Activated CD8-positive, alpha-beta memory T cell treated with anti-CD3 and anti-CD28 coated beads, Interleukin-2, amount 10 ng/mL, durations not matched to agents 7 days and 5 days (primary cell): ENCODE measurements at regions not wholly inside any gene's neighbourhood (a gene's known extent, or its start where the extent isn't known, plus 50 kb on each side); places are given as distances from the start of the nearest gene placed in this dataset.

Source experiments
- ATAC-seq: fragments of 150-1000 bp; cut with Tn5 transposase; one replicate; pipeline ENCODE4 v1.10.0; 2021; ENCODE audit warnings: moderate library complexity
- CTCF ChIA-PET: fragments of 350-600 bp; sonication (Branson Sonifier 250); formaldehyde crosslinking; loops from one replicate; lab custom pipeline; 2021; ENCODE audit warnings: antibody characterized with exemption; lab: Charles Lee
- DNase-seq: peaks from one replicate; pipeline ENCODE4 v3.0.0-alpha.2; 2020
- H3K27ac Mint-ChIP-seq: one replicate; pipeline ENCODE4 v1.8.0; 2021; ENCODE audit warnings: mild to moderate bottlenecking, mixed read lengths
- H3K27me3 Mint-ChIP-seq: one replicate; pipeline ENCODE4 v1.8.0; 2021; ENCODE audit warnings: mixed read lengths
- H3K36me3 Mint-ChIP-seq: one replicate; pipeline ENCODE4 v1.8.0; 2021; ENCODE audit warnings: mild to moderate bottlenecking, mixed read lengths
- H3K4me1 Mint-ChIP-seq: one replicate; pipeline ENCODE4 v1.8.0; 2021; ENCODE audit warnings: mixed read lengths
- H3K4me3 Mint-ChIP-seq: one replicate; pipeline ENCODE4 v1.8.0; 2021; ENCODE audit warnings: mild to moderate bottlenecking, moderate library complexity, mixed read lengths
- H3K9me3 Mint-ChIP-seq: one replicate; pipeline ENCODE4 v1.8.0; 2022; ENCODE audit warnings: low read depth, mixed read lengths

DNA sequence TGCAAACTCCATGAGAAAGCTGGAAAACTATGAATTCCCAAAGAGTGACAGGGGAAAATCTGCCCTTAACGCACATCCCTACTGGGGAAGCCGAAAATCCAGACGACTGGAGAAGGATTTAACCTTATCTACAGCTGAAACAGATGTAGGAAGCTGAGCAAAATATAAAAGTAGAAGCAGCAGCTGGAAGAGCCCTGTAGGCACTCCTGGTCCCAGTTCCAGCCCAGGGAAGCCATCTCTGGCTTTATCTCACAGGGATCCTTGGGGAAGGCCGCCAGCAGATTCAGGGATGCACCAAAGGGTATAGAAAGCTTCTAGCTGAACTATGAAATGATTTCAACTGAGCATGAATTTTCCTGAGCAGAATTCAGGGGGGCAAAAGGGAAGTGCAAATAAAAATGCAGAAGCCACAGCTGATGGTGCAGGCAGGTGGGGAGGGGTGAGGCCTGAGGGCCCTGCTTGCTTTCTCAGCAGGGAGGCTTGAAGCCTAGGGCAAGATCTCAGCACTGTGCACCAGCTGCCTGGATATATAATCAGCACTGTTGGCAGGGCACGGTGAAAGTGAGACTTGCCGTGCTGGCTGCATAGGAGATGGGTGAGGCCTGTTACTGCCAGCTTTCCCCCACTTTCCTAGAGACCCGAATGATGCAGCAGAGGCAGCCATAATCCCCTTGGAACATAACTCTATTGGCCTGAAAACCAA is 2019.5 kb upstream of the NUDT12 start:
- ATAC-seq (no peak), DNase-seq (no peak)
- H3K4me3 Mint-ChIP-seq: no peak overlapping the region
- no peaks in the 10 kb centered on the region for H3K36me3 Mint-ChIP-seq
- H3K27ac Mint-ChIP-seq: no peak overlapping the region
- H3K4me1 Mint-ChIP-seq: no peaks in the 10 kb centered on the region
- peaks cover 11% of the 10 kb centered on the region for H3K9me3 Mint-ChIP-seq
- CTCF ChIA-PET: no interaction called here
- no peaks in the 10 kb centered on the region for H3K27me3 Mint-ChIP-seq

DNA sequence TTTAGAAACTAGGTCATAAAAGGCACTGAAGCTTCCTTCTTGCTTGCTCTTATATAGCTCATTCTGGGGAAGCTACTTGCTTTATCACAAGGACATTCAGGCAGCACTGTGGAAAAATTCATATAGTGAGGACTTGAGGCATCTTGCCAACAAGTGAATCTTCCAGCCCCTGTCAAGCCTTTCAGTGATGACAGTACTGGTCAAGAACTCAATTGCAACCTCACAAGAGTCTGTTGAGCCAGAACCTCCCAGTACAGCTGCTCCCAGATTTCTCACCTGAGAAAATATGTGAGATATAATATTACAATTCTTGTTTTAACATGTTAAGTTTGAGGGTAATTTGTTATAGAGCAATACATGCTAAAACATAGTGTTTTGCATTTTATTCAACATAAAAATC is 2011.0 kb upstream of the NUDT12 start:
- no peak overlapping the region for H3K4me3 Mint-ChIP-seq
- DNase-seq (no peak), ATAC-seq (no peak)
- H3K27ac Mint-ChIP-seq: no peak overlapping the region
- H3K36me3 Mint-ChIP-seq: no peaks in the 10 kb centered on the region
- H3K4me1 Mint-ChIP-seq: no peaks in the 10 kb centered on the region
- CTCF ChIA-PET: no interaction called here
- peaks cover 7% of the 10 kb centered on the region for H3K9me3 Mint-ChIP-seq
- H3K27me3 Mint-ChIP-seq: no peaks in the 10 kb centered on the region

DNA sequence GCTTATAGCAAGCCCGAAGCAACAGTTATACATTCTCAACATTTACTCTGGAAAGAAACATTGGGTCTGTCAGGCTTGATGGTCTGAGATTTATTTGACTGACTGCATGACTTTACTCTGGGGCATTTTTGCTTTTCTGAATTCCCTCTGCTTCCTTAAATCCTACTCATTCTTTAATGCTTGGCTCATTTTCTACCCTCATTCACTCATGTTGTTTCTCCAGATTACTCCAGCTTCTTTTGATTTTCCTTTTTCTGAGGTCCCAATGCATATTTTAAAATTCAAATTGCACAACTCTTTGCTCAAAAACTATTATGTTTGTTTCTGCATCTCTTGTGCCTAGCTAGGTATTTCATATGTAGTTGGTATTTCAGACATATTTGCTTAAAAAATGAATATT is 2002.9 kb upstream of the NUDT12 start:
- H3K27ac Mint-ChIP-seq: no peak overlapping the region
- ATAC-seq (no peak), DNase-seq (no peak)
- no peaks in the 10 kb centered on the region for H3K27me3 Mint-ChIP-seq
- H3K9me3 Mint-ChIP-seq: peaks cover 12% of the 10 kb centered on the region
- CTCF ChIA-PET: no interaction called here
- no peaks in the 10 kb centered on the region for H3K4me1 Mint-ChIP-seq
- H3K4me3 Mint-ChIP-seq: no peak overlapping the region
- no peaks in the 10 kb centered on the region for H3K36me3 Mint-ChIP-seq

DNA sequence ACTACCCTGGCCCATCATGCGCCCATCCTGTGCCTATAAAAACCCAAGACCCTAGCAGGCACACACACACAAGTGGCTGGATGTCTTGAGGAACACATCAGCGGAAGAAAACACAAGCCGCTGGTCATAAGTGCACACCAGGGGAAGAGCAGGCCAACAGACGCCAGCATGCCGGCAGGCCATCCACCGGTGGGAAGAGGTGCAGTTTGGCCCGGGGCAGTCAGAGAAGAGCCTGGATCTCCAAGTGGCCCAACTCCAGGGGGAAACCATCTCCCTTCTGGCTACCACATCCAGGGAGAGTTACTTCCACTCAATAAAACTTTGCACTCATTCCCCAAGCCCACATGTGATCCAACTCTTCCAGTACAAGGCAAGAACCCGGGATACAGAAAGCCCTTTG is 2001.3 kb upstream of the NUDT12 start:
- Mint-ChIP-seq H3K4me3 (no peak overlapping the region), H3K9me3 (peaks cover 12% of the 10 kb centered on the region), H3K27ac (no peak overlapping the region), H3K36me3 (no peaks in the 10 kb centered on the region), H3K4me1 (no peaks in the 10 kb centered on the region), H3K27me3 (no peaks in the 10 kb centered on the region)
- no peak for DNase-seq
- no peak for ATAC-seq
- CTCF ChIA-PET: no interaction called here

DNA sequence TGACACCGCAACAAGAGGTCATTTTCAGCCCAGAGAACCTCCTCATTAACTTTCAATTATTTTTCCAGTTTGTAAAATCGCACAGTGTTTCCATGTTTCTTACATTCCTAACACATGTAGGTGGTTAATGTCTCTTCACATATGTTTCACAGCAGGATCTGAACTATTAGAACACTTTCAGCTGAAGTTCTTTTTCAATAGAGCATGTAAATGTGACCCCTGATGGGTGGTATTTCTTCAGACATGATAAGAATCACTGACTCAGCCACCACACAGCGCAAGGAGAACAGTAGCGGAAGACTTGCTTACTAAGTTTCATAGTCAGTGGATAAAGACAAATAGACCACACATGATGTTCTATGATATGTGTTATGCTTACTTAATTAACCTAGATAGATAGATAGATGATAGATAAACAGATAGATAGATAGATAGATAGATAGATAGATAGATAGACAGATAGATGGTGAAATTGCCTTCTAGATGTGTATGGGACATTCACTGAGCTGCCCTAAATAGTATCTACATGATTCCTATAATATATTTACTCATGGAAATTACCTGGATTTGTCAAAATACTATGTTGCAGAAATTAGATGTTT is 1992.1 kb upstream of the NUDT12 start:
- CTCF ChIA-PET: no interaction called here
- DNase-seq (no peak), ATAC-seq (no peak)
- no peaks in the 10 kb centered on the region for H3K36me3 Mint-ChIP-seq
- no peaks in the 10 kb centered on the region for H3K27me3 Mint-ChIP-seq
- H3K4me1 Mint-ChIP-seq: no peaks in the 10 kb centered on the region
- no peak overlapping the region for H3K27ac Mint-ChIP-seq
- no peak overlapping the region for H3K4me3 Mint-ChIP-seq
- peaks cover 4% of the 10 kb centered on the region for H3K9me3 Mint-ChIP-seq

DNA sequence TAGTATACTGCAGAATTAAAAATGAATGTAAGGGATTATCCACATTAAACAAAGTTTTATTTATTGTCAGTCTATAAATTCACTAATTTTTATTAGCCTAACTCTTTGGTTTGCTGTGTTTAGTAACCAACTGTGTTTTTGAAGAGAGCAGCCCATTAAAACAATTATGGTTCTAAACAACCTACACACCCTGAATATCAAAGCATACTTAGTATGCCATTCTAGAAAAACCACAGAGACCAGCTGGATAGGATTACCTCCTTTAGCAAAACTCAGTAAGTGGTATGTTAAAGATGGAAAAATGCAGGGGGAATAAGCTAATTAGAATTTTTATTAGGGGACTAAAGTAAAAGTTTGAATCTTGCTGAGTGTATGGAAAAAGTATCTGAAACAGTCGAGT is 1981.7 kb upstream of the NUDT12 start:
- ATAC-seq (no peak), DNase-seq (no peak)
- H3K27me3 Mint-ChIP-seq: no peaks in the 10 kb centered on the region
- peaks cover 10% of the 10 kb centered on the region for H3K9me3 Mint-ChIP-seq
- CTCF ChIA-PET: no interaction called here
- H3K36me3 Mint-ChIP-seq: no peaks in the 10 kb centered on the region
- no peak overlapping the region for H3K27ac Mint-ChIP-seq
- no peaks in the 10 kb centered on the region for H3K4me1 Mint-ChIP-seq
- no peak overlapping the region for H3K4me3 Mint-ChIP-seq

DNA sequence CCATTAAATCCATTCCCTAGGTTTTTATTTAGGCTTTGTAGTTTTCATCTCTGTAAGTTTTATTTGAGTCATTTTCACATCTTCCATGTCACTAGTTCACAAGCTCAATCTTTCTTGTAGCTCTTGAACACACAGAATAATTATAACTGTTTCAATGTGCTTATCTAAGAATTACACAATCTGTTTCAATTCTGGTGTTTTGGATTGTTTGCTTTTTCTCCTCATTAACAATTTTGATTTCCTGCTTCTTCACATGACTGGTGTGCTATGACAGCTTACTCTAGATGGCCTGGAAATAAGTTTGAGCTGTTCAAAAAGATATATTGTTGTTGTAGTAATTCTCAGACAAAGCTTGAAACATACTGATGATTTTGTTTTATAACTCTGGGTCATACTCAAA is 1974.1 kb upstream of the NUDT12 start:
- H3K4me1 Mint-ChIP-seq: no peaks in the 10 kb centered on the region
- no peak for DNase-seq
- no peaks in the 10 kb centered on the region for H3K27me3 Mint-ChIP-seq
- no peak for ATAC-seq
- no peak overlapping the region for H3K4me3 Mint-ChIP-seq
- no peaks in the 10 kb centered on the region for H3K36me3 Mint-ChIP-seq
- no peak overlapping the region for H3K27ac Mint-ChIP-seq
- peaks cover 5% of the 10 kb centered on the region for H3K9me3 Mint-ChIP-seq
- CTCF ChIA-PET: no interaction called here

DNA sequence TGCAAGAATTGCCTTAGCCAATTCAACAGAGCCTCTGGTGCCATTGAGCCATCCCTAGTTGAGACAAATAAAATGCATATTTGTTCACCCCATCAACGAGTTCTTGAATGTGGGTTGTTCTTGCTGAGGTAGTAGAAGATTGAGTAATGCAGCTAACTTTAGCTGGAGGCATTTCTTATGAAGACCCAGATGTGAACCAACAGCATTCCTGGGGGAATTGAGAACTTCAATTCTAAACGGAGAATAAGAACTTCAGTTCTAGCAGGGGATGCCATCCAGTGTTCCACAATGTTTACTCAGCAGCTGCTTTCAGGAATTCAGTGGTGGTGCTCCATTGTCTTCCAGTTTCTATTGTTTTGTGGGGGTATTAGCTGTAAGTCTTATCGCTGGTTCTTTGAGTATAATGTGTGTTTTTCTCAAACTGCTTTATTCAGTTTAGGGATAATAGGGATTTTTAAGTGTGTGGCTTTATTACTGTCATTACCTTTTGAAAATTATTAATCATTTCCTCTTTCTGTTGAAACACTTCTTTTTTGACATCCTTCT is 1968.2 kb upstream of the NUDT12 start:
- peaks cover 13% of the 10 kb centered on the region for H3K9me3 Mint-ChIP-seq
- no peaks in the 10 kb centered on the region for H3K36me3 Mint-ChIP-seq
- H3K4me1 Mint-ChIP-seq: no peaks in the 10 kb centered on the region
- H3K4me3 Mint-ChIP-seq: no peak overlapping the region
- H3K27me3 Mint-ChIP-seq: no peaks in the 10 kb centered on the region
- no peak for ATAC-seq
- no peak overlapping the region for H3K27ac Mint-ChIP-seq
- no peak for DNase-seq
- CTCF ChIA-PET: no interaction called here

DNA sequence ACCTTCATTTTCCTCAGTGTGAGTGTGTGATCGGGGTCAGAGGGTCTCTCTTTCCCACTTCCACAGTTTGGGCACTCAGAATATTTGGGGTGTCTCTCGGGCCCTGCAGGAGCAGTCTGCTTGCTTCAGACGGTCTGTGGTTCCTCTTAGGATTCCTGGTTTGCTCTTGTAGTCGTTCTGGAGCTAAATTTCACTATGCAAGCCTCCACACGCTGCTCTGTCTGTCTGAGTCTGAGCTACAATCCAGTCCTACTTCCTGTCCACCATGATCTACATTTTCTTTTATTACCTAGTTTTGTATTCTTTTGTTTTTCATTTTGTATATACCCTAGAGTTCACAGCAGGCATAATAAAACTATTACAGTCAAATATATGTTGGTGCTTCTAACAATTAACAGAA is 1967.3 kb upstream of the NUDT12 start:
- H3K4me3 Mint-ChIP-seq: no peak overlapping the region
- H3K27me3 Mint-ChIP-seq: no peaks in the 10 kb centered on the region
- H3K27ac Mint-ChIP-seq: no peak overlapping the region
- peaks cover 13% of the 10 kb centered on the region for H3K9me3 Mint-ChIP-seq
- H3K36me3 Mint-ChIP-seq: no peaks in the 10 kb centered on the region
- ATAC-seq: no peak
- CTCF ChIA-PET: no interaction called here
- no peaks in the 10 kb centered on the region for H3K4me1 Mint-ChIP-seq
- no peak for DNase-seq

DNA sequence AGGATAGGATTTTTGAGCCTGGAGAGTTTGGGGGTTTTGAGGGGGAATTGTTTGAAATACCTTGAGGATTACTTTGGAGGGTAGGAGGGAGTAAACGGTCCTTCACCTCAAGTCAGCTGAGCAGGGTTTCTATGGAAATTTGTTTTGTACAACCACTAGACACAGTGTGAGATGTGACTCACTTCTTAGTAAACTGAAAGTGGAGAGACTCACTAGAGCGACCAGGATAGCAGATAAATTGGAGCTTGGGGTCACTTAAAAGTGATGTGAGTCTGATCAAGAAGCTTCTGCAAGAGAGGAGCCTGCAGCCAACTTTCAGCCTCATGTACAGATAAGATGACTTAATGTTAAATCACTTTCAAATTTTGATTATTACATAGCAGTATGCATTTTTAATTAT is 1945.9 kb upstream of the NUDT12 start:
- CTCF ChIA-PET: no interaction called here
- ATAC-seq: no peak
- no peak overlapping the region for H3K27ac Mint-ChIP-seq
- no peaks in the 10 kb centered on the region for H3K4me1 Mint-ChIP-seq
- peaks cover 8% of the 10 kb centered on the region for H3K9me3 Mint-ChIP-seq
- DNase-seq: no peak
- H3K27me3 Mint-ChIP-seq: no peaks in the 10 kb centered on the region
- no peaks in the 10 kb centered on the region for H3K36me3 Mint-ChIP-seq
- no peak overlapping the region for H3K4me3 Mint-ChIP-seq

DNA sequence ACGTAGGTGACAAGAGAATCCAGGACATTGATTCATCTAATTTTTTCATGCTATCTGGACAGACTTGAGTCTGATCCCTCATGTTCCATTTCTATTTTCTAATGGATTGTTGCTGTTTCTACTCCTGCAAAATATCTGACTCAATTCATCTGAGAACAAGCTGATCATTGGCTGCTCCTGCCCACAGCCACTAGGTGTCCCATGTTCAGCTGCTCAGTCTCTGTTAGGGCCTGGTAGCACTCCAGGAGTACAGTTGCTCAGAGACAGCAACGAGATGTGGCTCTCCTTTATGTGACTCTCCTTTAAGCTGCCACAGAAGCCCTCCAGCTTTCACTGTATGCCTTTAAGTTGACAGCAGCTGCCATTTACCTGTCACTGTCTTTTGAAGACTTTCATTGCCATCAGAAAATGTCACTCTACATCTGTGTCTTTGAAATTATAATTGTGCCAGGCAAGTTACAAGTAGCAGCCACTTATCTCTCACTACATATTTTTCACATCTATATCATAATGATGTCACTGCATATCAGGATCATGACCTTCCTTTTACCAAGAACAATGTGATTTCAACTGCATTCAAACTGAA is 1944.2 kb upstream of the NUDT12 start:
- CTCF ChIA-PET: no interaction called here
- H3K4me1 Mint-ChIP-seq: no peaks in the 10 kb centered on the region
- H3K4me3 Mint-ChIP-seq: no peak overlapping the region
- no peak overlapping the region for H3K27ac Mint-ChIP-seq
- DNase-seq (no peak), ATAC-seq (no peak)
- H3K9me3 Mint-ChIP-seq: peaks cover 8% of the 10 kb centered on the region
- no peaks in the 10 kb centered on the region for H3K27me3 Mint-ChIP-seq
- H3K36me3 Mint-ChIP-seq: no peaks in the 10 kb centered on the region

DNA sequence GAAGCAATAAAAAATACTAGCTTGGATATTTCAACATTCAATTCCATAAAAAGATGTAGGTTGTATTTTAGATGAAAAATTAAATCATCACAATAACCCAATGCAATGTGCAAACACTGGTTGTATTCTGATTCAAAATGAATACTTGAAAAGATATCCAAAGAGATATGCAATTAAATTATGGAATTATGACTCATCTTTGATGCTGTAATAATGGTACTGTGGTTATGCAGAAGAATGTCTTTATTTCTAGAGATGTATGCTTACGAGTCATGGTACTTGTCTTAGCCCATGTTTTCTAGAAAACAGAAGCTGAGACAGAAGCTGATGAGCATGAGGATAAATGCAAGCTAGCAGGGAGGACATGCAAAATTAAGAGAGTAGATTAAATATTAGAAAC is 1941.4 kb upstream of the NUDT12 start:
- ATAC-seq: no peak
- H3K27ac Mint-ChIP-seq: no peak overlapping the region
- peaks cover 4% of the 10 kb centered on the region for H3K9me3 Mint-ChIP-seq
- no peak for DNase-seq
- CTCF ChIA-PET: no interaction called here
- H3K27me3 Mint-ChIP-seq: no peaks in the 10 kb centered on the region
- H3K4me3 Mint-ChIP-seq: no peak overlapping the region
- no peaks in the 10 kb centered on the region for H3K4me1 Mint-ChIP-seq
- no peaks in the 10 kb centered on the region for H3K36me3 Mint-ChIP-seq

DNA sequence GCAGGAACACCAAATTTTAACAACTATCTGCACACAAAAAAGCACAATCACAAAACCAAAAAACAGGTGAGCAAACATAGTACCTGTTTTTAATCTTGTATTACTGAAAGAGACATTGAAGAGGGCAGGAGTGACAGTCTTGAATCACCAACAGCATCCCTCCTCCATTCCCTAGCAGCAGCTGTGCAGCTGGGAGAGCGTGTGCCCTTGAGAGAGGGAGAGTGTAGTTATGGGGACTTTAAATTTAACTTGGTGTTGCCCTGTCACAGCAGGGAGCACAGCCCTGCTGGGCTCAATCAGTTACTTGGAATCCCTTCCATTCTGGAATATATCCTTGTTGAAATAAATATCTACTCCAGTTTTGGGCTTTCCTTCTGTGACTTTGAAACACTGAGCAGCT is 1938.7 kb upstream of the NUDT12 start:
- ATAC-seq (no peak), DNase-seq (no peak)
- CTCF ChIA-PET: no interaction called here
- Mint-ChIP-seq H3K36me3 (no peaks in the 10 kb centered on the region), H3K27me3 (no peaks in the 10 kb centered on the region), H3K27ac (no peak overlapping the region), H3K4me3 (no peak overlapping the region), H3K9me3 (peaks cover 7% of the 10 kb centered on the region), H3K4me1 (no peaks in the 10 kb centered on the region)

DNA sequence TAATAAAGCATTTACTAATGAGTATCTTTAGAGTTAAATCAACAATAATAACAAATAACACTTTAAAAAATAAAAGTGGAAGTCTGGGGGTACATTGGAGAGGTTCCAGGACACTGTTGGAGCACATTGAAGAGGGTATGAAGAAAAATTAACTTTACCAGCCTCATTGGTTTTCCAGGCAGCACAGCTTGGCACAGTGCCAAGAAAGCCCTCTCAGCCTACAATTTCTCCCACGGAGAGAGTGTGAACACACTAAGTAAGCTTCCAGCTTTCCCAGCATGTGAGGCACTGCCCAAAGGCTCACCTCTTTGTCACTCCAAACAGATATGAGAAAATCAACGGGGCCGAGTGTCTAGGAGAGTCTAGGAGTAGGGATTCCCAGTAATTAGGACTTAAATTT is 1912.8 kb upstream of the NUDT12 start:
- Mint-ChIP-seq H3K27me3 (no peaks in the 10 kb centered on the region), H3K4me3 (no peak overlapping the region), H3K4me1 (no peaks in the 10 kb centered on the region), H3K27ac (no peak overlapping the region), H3K36me3 (no peaks in the 10 kb centered on the region), H3K9me3 (no peaks in the 10 kb centered on the region)
- ATAC-seq (no peak), DNase-seq (no peak)
- CTCF ChIA-PET: no interaction called here
